ENCODE measurements at regions not wholly inside any gene's neighbourhood (a gene's known extent, or its start where the extent isn't known, plus 50 kb on each side); places are given as distances from the start of the nearest gene placed in this dataset.
"Not testable (repeated sequence)": the region's sequence is repeated elsewhere in the genome, so short reads cannot be mapped to it uniquely, and the experiment has no call there.

- no peak for DNase-seq (ENCODE audit: insufficient read length, low spot score)
- TF ChIP-seq POLR2A (IDR thresholded peaks at IDR 0.05; ENCODE audit: low read depth, low read length) = no peak
- no peak for FAIRE-seq
Observed at GRCh38 chr21:21957490-21957889, 959.3 kb downstream of the NCAM2 start.

- FAIRE-seq (no peak), DNase-seq (ENCODE audit: insufficient read length, low spot score) (no peak)
- no peak for TF ChIP-seq POLR2A (IDR thresholded peaks at IDR 0.05; ENCODE audit: low read depth, low read length)
Observed at GRCh38 chr21:21963911-21964310, 965.7 kb downstream of the NCAM2 start.

- FAIRE-seq (peak; percentile 69), DNase-seq (ENCODE audit: insufficient read length, low spot score) (no peak)
- no peak for TF ChIP-seq POLR2A (IDR thresholded peaks at IDR 0.05; ENCODE audit: low read depth, low read length)
Observed at GRCh38 chr21:21968810-21969209, 970.6 kb downstream of the NCAM2 start.

- FAIRE-seq (no peak), DNase-seq (ENCODE audit: insufficient read length, low spot score) (peak; percentile 2)
- no peak for TF ChIP-seq POLR2A (IDR thresholded peaks at IDR 0.05; ENCODE audit: low read depth, low read length)
Observed at GRCh38 chr21:21969211-21969610, 971.0 kb downstream of the NCAM2 start.

GRCh38 chr21:21971384-21971783 lies 973.2 kb downstream of the NCAM2 start:
- no peak for FAIRE-seq
- TF ChIP-seq POLR2A (IDR thresholded peaks at IDR 0.05; ENCODE audit: low read depth, low read length) = no peak
- DNase-seq (ENCODE audit: insufficient read length, low spot score) = no peak

- no peak for FAIRE-seq
- DNase-seq (ENCODE audit: insufficient read length, low spot score) = no peak
- TF ChIP-seq POLR2A (IDR thresholded peaks at IDR 0.05; ENCODE audit: low read depth, low read length) = no peak
Observed at GRCh38 chr21:21973806-21974205, 975.6 kb downstream of the NCAM2 start.

GRCh38 chr21:21996891-21997290 lies 998.7 kb downstream of the NCAM2 start:
- DNase-seq (ENCODE audit: insufficient read length, low spot score) (no peak), FAIRE-seq (no peak)
- no peak for TF ChIP-seq POLR2A (IDR thresholded peaks at IDR 0.05; ENCODE audit: low read depth, low read length)

- DNase-seq (ENCODE audit: insufficient read length, low spot score) (no peak), FAIRE-seq (peak; percentile 23)
- TF ChIP-seq POLR2A (IDR thresholded peaks at IDR 0.05; ENCODE audit: low read depth, low read length) = no peak
Observed at GRCh38 chr21:21997390-21998333, 999.5 kb downstream of the NCAM2 start.

GRCh38 chr21:22019766-22020165 lies 1021.6 kb downstream of the NCAM2 start:
- peak; percentile 77 for FAIRE-seq
- no peak for DNase-seq (ENCODE audit: insufficient read length, low spot score)
- no peak for TF ChIP-seq POLR2A (IDR thresholded peaks at IDR 0.05; ENCODE audit: low read depth, low read length)

- DNase-seq (ENCODE audit: insufficient read length, low spot score) = no peak
- peak; percentile 52 for FAIRE-seq
- no peak for TF ChIP-seq POLR2A (IDR thresholded peaks at IDR 0.05; ENCODE audit: low read depth, low read length)
Observed at GRCh38 chr21:22020221-22020620, 1022.0 kb downstream of the NCAM2 start.

GRCh38 chr21:22023896-22024295 lies 1025.7 kb downstream of the NCAM2 start:
- not testable (repeated sequence) for FAIRE-seq; DNase-seq (ENCODE audit: insufficient read length, low spot score)

GRCh38 chr21:22044431-22044830 lies 1046.2 kb downstream of the NCAM2 start:
- TF ChIP-seq POLR2A (IDR thresholded peaks at IDR 0.05; ENCODE audit: low read depth, low read length) = no peak
- DNase-seq (ENCODE audit: insufficient read length, low spot score) = no peak
- no peak for FAIRE-seq

- FAIRE-seq = no peak
- TF ChIP-seq POLR2A (IDR thresholded peaks at IDR 0.05; ENCODE audit: low read depth, low read length) = no peak
- DNase-seq (ENCODE audit: insufficient read length, low spot score) = no peak
Observed at GRCh38 chr21:22046576-22046975, 1048.4 kb downstream of the NCAM2 start.

GRCh38 chr21:22056904-22057303 lies 1058.7 kb downstream of the NCAM2 start:
- TF ChIP-seq POLR2A (IDR thresholded peaks at IDR 0.05; ENCODE audit: low read depth, low read length) = no peak
- FAIRE-seq = no peak
- no peak for DNase-seq (ENCODE audit: insufficient read length, low spot score)

- no peak for DNase-seq (ENCODE audit: insufficient read length, low spot score)
- FAIRE-seq = no peak
- TF ChIP-seq POLR2A (IDR thresholded peaks at IDR 0.05; ENCODE audit: low read depth, low read length) = no peak
Observed at GRCh38 chr21:22062472-22063139, 1064.4 kb downstream of the NCAM2 start.

Measured in H54 (cell line).